ENCODE measurements at regions not wholly inside any gene's neighbourhood (a gene's known extent, or its start where the extent isn't known, plus 50 kb on each side); places are given as distances from the start of the nearest gene placed in this dataset.
"Not testable (repeated sequence)": the region's sequence is repeated elsewhere in the genome, so short reads cannot be mapped to it uniquely, and the experiment has no call there.

GRCh38 chr20:51135926-51136715 lies 113.2 kb upstream of the KCNG1 start:
- Mint-ChIP-seq H3K4me3 (no peak overlapping the region), H3K27me3 (peaks cover 34% of the 10 kb centered on the region), H3K9me3 (no peaks in the 10 kb centered on the region), H3K4me1 (no peaks in the 10 kb centered on the region), H3K27ac (no peak overlapping the region)
- no peak for ATAC-seq
- DNase-seq = no peak

- Mint-ChIP-seq H3K9me3 (no peaks in the 10 kb centered on the region), H3K27me3 (peaks cover 33% of the 10 kb centered on the region), H3K4me3 (no peak overlapping the region), H3K27ac (no peak overlapping the region), H3K4me1 (no peaks in the 10 kb centered on the region)
- DNase-seq = no peak
- ATAC-seq = no peak
Observed at GRCh38 chr20:51134405-51134804, 111.5 kb upstream of the KCNG1 start.

DNA sequence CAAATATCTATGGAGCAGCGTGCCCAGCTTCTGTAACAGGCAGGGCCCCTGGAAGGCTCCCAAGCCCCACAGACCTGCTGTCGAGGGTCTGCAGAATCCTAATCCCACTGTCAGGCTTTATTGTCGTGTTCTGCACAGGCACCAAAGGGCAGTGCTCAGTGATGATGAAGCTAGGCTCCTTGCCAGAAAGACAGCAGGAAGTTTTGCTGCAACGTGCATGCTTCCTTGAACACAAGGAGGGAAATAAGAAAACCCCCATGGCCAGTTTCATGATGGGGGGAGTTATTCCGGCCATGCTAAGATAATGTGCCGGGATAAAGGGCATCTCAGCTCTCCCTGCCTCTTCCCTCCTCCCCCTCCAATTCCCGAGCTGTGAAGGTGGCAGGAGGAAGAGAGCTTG lies 109.4 kb upstream of the KCNG1 start:
- DNase-seq (no peak), ATAC-seq (no peak)
- Mint-ChIP-seq H3K27ac (no peak overlapping the region), H3K27me3 (peaks cover 24% of the 10 kb centered on the region), H3K9me3 (no peaks in the 10 kb centered on the region), H3K4me1 (peaks cover 15% of the 10 kb centered on the region), H3K4me3 (no peak overlapping the region)

DNA sequence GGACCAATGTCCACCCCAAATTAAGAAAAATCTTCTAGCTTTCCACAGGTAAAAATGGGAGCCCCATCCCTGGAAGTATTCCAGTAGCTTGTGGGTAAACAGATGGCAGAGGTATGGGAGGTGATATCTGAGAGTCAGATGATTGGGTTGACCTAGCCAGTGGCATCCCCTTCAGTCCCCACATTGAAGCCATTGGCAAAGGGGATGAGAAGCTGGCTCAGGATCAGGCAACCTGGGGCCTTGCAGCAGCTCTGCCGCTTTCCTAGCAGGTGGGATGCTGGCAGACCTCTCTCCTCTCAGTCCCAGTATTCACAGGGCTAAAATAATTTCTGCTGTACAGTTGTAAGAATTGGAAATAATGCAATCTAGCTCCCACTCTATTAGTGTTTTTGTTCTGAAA lies 108.9 kb upstream of the KCNG1 start:
- no peak for ATAC-seq
- Mint-ChIP-seq H3K4me3 (no peak overlapping the region), H3K27me3 (peaks cover 26% of the 10 kb centered on the region)

GRCh38 chr20:51129147-51129776 lies 106.4 kb upstream of the KCNG1 start:
- Mint-ChIP-seq H3K4me1 (peaks cover 15% of the 10 kb centered on the region), H3K27me3 (peaks cover 39% of the 10 kb centered on the region), H3K27ac (no peak overlapping the region), H3K4me3 (no peak overlapping the region), H3K9me3 (no peaks in the 10 kb centered on the region)
- DNase-seq = no peak
- no peak for ATAC-seq

More for the DNA sequence above, 108.9 kb upstream of the KCNG1 start:
- peaks cover 15% of the 10 kb centered on the region for H3K4me1 Mint-ChIP-seq
- H3K9me3 Mint-ChIP-seq = no peaks in the 10 kb centered on the region
- no peak overlapping the region for H3K27ac Mint-ChIP-seq
- no peak for DNase-seq

- H3K4me1 Mint-ChIP-seq = peaks cover 18% of the 10 kb centered on the region
- peaks cover 35% of the 10 kb centered on the region for H3K27me3 Mint-ChIP-seq
- no peak for DNase-seq
- H3K4me3 Mint-ChIP-seq = no peak overlapping the region
- peak; percentile 66 for ATAC-seq
- no peaks in the 10 kb centered on the region for H3K9me3 Mint-ChIP-seq
- H3K27ac Mint-ChIP-seq = peak overlapping the region in 1 of 2 donors; percentile 1
Observed at GRCh38 chr20:51128198-51128597, 105.3 kb upstream of the KCNG1 start.

DNA sequence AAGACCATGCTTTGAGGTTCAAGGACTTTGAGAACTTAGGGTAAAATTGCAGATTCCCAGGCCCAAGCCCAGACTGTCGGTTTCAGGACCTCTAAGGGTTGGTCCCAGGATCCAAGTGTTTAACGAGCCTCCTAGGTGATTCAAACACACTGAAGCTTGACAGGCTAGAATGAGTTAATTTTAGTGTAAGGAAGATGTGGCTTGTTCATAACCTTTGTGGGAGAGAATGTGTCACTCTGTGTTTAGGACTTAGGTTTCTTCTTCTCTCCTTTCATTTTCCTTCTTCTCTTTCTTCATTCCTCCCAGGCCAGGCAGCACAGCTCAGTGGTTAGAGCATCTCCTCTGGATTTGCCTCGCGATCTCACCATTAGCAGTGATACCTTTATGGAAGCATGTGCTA lies 104.8 kb upstream of the KCNG1 start:
- ATAC-seq = no peak
- Mint-ChIP-seq H3K4me3 (no peak overlapping the region), H3K27me3 (peaks cover 36% of the 10 kb centered on the region), H3K9me3 (no peaks in the 10 kb centered on the region), H3K4me1 (peaks cover 23% of the 10 kb centered on the region), H3K27ac (peak overlapping the region in 1 of 2 donors; percentile 1)
- DNase-seq = no peak

- Mint-ChIP-seq H3K4me3 (no peak overlapping the region), H3K27me3 (peaks cover 50% of the 10 kb centered on the region), H3K9me3 (no peaks in the 10 kb centered on the region), H3K4me1 (peaks cover 35% of the 10 kb centered on the region), H3K27ac (no peak overlapping the region)
- ATAC-seq (no peak), DNase-seq (no peak)
Observed at GRCh38 chr20:51126337-51126736, 103.4 kb upstream of the KCNG1 start.

DNA sequence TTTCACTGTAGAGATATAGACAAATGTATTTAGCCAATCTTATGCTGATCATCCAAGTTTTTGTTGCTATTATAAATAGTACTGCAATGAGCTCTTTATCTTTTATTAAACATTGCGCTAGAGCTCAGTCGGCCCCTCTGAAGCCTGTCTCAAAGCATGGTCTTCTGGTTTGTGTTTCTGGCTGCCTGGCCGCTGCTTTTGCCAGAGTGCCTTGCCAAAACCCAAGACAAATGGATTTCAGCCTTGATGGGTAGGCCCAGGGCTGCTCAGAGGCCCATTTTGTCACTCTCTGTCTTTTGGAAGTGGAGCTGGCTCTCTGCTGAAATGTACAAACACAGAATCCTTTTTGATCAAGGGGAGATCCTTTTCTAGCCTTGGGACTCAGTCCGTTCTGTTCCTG lies 102.9 kb upstream of the KCNG1 start:
- ATAC-seq (no peak), DNase-seq (no peak)
- Mint-ChIP-seq H3K9me3 (no peaks in the 10 kb centered on the region), H3K4me1 (peaks cover 35% of the 10 kb centered on the region), H3K4me3 (no peak overlapping the region), H3K27ac (no peak overlapping the region), H3K27me3 (peaks cover 53% of the 10 kb centered on the region)

DNA sequence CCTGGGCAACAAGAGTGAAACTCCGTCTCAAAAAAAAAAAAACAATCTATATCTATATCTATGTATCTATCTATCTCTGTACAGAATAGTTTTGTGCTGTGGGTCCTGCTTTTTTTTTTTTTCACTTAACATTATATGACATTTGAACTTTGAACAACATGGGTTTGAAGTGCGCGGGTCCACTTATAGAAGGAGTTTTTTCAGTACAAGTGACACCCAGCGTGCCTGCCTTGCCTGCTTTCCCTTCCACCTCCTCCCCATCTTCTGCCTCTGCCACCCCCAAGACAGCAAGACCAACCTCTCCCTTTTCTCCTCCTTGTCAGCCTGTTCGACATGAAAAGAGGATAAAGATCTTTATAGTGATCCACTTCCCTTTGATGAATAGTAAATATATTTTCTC lies 102.2 kb upstream of the KCNG1 start:
- Mint-ChIP-seq H3K27me3 (peaks cover 51% of the 10 kb centered on the region), H3K27ac (no peak overlapping the region), H3K4me3 (no peak overlapping the region), H3K9me3 (no peaks in the 10 kb centered on the region), H3K4me1 (peaks cover 35% of the 10 kb centered on the region)
- DNase-seq = no peak
- ATAC-seq = no peak

- peaks cover 31% of the 10 kb centered on the region for H3K4me1 Mint-ChIP-seq
- not testable (repeated sequence) for H3K4me3 Mint-ChIP-seq, ATAC-seq, H3K27ac Mint-ChIP-seq, DNase-seq, H3K9me3 Mint-ChIP-seq
- H3K27me3 Mint-ChIP-seq = peaks cover 59% of the 10 kb centered on the region
Observed at GRCh38 chr20:51123887-51124286, 101.0 kb upstream of the KCNG1 start.

GRCh38 chr20:51122931-51123658 lies 100.2 kb upstream of the KCNG1 start:
- peak overlapping the region; percentile 31 to 52 for H3K27ac Mint-ChIP-seq
- ATAC-seq = peak; percentile 95
- peak overlapping the region in 1 of 2 donors; percentile 30 for H3K4me3 Mint-ChIP-seq
- H3K4me1 Mint-ChIP-seq = peaks cover 23% of the 10 kb centered on the region
- H3K9me3 Mint-ChIP-seq = no peaks in the 10 kb centered on the region
- H3K27me3 Mint-ChIP-seq = peaks cover 64% of the 10 kb centered on the region
- DNase-seq = peak in 1 of 2 donors; percentile 24

DNA sequence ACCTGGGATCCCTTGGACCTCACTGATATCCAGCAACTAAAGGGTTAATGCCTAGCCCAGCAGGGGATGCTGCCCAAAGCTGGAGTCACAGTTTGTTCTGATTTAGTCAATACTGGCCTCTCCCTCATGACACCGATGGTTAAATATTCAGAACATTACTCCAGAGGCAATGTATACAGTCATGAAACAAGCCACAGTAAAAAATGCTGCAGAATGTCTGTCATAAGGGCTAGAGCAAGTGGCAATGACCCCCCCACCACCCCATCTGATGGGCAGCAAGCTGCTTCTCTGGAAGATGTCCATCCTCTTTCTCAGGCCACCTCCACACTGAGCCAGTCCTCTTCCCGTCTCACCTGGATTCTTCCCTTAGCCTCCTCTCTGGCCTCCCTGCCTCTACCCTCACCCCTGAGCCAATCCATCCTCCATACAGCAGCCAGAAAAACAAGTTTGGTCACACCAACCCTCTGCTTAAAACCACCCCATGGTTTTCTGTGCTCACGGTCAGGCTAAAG lies 99.0 kb upstream of the KCNG1 start:
- Mint-ChIP-seq H3K9me3 (no peaks in the 10 kb centered on the region), H3K4me3 (no peak overlapping the region), H3K27me3 (peaks cover 63% of the 10 kb centered on the region), H3K27ac (no peak overlapping the region), H3K4me1 (peaks cover 20% of the 10 kb centered on the region)
- ATAC-seq (no peak), DNase-seq (no peak)

DNA sequence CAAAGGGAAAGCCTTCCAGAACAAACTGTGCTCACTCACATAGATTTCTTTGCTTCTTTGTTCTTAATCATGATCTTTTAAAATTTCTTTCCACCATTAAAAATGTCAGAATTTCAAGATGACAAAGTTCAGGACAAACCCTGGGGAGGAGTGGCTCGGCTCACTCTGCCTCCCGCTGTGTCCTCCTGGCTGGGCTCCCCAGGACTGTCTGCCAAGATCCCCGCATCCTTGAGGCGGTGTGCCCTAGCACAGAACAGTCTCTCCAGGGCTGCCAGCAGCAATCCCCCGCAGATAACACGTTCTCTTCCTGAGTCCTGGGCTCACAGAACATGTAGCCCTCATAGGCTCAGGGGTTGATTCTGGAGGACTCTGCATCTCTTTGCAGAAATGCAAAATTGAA lies 98.4 kb upstream of the KCNG1 start:
- H3K27ac Mint-ChIP-seq = no peak overlapping the region
- no peaks in the 10 kb centered on the region for H3K9me3 Mint-ChIP-seq
- no peak overlapping the region for H3K4me3 Mint-ChIP-seq
- DNase-seq (no peak), ATAC-seq (no peak)
- peaks cover 20% of the 10 kb centered on the region for H3K4me1 Mint-ChIP-seq
- H3K27me3 Mint-ChIP-seq = peaks cover 56% of the 10 kb centered on the region

- H3K9me3 Mint-ChIP-seq = no peaks in the 10 kb centered on the region
- H3K27me3 Mint-ChIP-seq = peaks cover 52% of the 10 kb centered on the region
- H3K27ac Mint-ChIP-seq = no peak overlapping the region
- peaks cover 20% of the 10 kb centered on the region for H3K4me1 Mint-ChIP-seq
- no peak for DNase-seq
- no peak for ATAC-seq
- H3K4me3 Mint-ChIP-seq = no peak overlapping the region
Observed at GRCh38 chr20:51120868-51121267, 98.0 kb upstream of the KCNG1 start.

DNA sequence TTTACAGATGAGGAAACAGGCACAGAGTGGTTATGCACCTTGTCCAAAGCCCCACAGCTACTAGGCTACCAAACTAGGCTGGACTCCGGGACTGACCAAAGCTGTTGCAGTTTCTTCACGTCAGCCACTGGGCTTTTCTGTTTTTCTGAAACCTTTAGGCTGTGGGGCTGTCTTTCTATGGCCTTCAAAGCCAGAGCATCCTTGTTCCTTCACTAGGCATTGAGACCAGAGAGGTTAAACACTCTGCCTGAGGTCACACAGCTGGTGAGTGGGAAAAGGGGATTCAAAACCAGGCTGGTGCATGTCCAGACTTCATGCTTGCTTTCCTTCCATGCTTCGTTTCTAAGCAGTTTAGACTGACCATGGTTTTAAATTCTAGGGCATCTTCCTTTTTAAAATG lies 97.5 kb upstream of the KCNG1 start:
- ATAC-seq (no peak), DNase-seq (no peak)
- H3K27me3 Mint-ChIP-seq = peaks cover 47% of the 10 kb centered on the region
- no peak overlapping the region for H3K27ac Mint-ChIP-seq
- no peaks in the 10 kb centered on the region for H3K9me3 Mint-ChIP-seq
- H3K4me1 Mint-ChIP-seq = peaks cover 20% of the 10 kb centered on the region
- no peak overlapping the region for H3K4me3 Mint-ChIP-seq
